Epithelial cell of prostate (primary cell): ENCODE measurements at regions not wholly inside any gene's neighbourhood (a gene's known extent, or its start where the extent isn't known, plus 50 kb on each side); places are given as distances from the start of the nearest gene placed in this dataset.

Experiments used
- DNase-seq: peaks from one replicate; pipeline ENCODE4 v3.0.0-alpha.2; 2011; ENCODE audit warnings: low read depth, low spot score
- H3K27ac ChIP-seq: fragments of 450-650 bp; 2 replicates; pipeline ENCODE4 v1.5.1; 2017; ENCODE audit warnings: mild to moderate bottlenecking

GRCh38 chrX:42102586-42103282 is 179.4 kb upstream of the CASK start:
- no peak overlapping the region for H3K27ac ChIP-seq
- DNase-seq = no peak

- no peak for DNase-seq
Observed at GRCh38 chrX:42098900-42099299, 175.5 kb upstream of the CASK start.

GRCh38 chrX:42097486-42097885 is 174.1 kb upstream of the CASK start:
- no peak for DNase-seq

More at GRCh38 chrX:42098900-42099299, 175.5 kb upstream of the CASK start:
- no peak overlapping the region for H3K27ac ChIP-seq

GRCh38 chrX:42096265-42096920 is 173.0 kb upstream of the CASK start:
- DNase-seq = peak; percentile 3
- peak overlapping the region; percentile 68 for H3K27ac ChIP-seq

More at GRCh38 chrX:42097486-42097885, 174.1 kb upstream of the CASK start:
- no peak overlapping the region for H3K27ac ChIP-seq

GRCh38 chrX:42094218-42094617 is 170.9 kb upstream of the CASK start:
- DNase-seq = no peak
- no peak overlapping the region for H3K27ac ChIP-seq

GRCh38 chrX:42093756-42094155 is 170.4 kb upstream of the CASK start:
- H3K27ac ChIP-seq = no peak overlapping the region
- DNase-seq = no peak

GRCh38 chrX:42090395-42090794 is 167.0 kb upstream of the CASK start:
- DNase-seq = no peak
- no peak overlapping the region for H3K27ac ChIP-seq

GRCh38 chrX:42089031-42089430 is 165.7 kb upstream of the CASK start:
- DNase-seq = no peak
- no peak overlapping the region for H3K27ac ChIP-seq

GRCh38 chrX:42087960-42088359 is 164.6 kb upstream of the CASK start:
- no peak overlapping the region for H3K27ac ChIP-seq
- DNase-seq = no peak

- H3K27ac ChIP-seq = no peak overlapping the region
- DNase-seq = no peak
Observed at GRCh38 chrX:42085836-42086235, 162.5 kb upstream of the CASK start.

- no peak overlapping the region for H3K27ac ChIP-seq
- DNase-seq = no peak
Observed at GRCh38 chrX:42079968-42080367, 156.6 kb upstream of the CASK start.

GRCh38 chrX:42077675-42078074 is 154.3 kb upstream of the CASK start:
- DNase-seq = no peak
- no peak overlapping the region for H3K27ac ChIP-seq

GRCh38 chrX:42075032-42075431 is 151.7 kb upstream of the CASK start:
- DNase-seq = no peak

GRCh38 chrX:42073448-42073847 is 150.1 kb upstream of the CASK start:
- no peak overlapping the region for H3K27ac ChIP-seq
- no peak for DNase-seq

More at GRCh38 chrX:42075032-42075431, 151.7 kb upstream of the CASK start:
- H3K27ac ChIP-seq = no peak overlapping the region

GRCh38 chrX:42070866-42071265 is 147.5 kb upstream of the CASK start:
- DNase-seq = no peak

GRCh38 chrX:42054256-42054655 is 130.9 kb upstream of the CASK start:
- H3K27ac ChIP-seq = no peak overlapping the region
- no peak for DNase-seq

More at GRCh38 chrX:42070866-42071265, 147.5 kb upstream of the CASK start:
- H3K27ac ChIP-seq = no peak overlapping the region

- no peak overlapping the region for H3K27ac ChIP-seq
- no peak for DNase-seq
Observed at GRCh38 chrX:42050345-42050744, 127.0 kb upstream of the CASK start.

GRCh38 chrX:42047886-42048285 is 124.5 kb upstream of the CASK start:
- no peak for DNase-seq
- no peak overlapping the region for H3K27ac ChIP-seq

GRCh38 chrX:42028109-42028508 is 104.8 kb upstream of the CASK start:
- no peak for DNase-seq
- H3K27ac ChIP-seq = no peak overlapping the region

- no peak overlapping the region for H3K27ac ChIP-seq
- DNase-seq = no peak
Observed at GRCh38 chrX:42027367-42028000, 104.1 kb upstream of the CASK start.

- no peak overlapping the region for H3K27ac ChIP-seq
- DNase-seq = no peak
Observed at GRCh38 chrX:42025861-42026260, 102.5 kb upstream of the CASK start.
